Activated CD4-positive, alpha-beta memory T cell treated with anti-CD3 and anti-CD28 coated beads, Interleukin-2, amount 10 ng/mL, durations not matched to agents 7 days and 5 days (primary cell): ENCODE measurements at regions not wholly inside any gene's neighbourhood (a gene's known extent, or its start where the extent isn't known, plus 50 kb on each side); places are given as distances from the start of the nearest gene placed in this dataset.

Source experiments
- CTCF ChIA-PET: fragments of 350-600 bp; sonication (Branson Sonifier 250); formaldehyde crosslinking; loops from one replicate; lab custom pipeline; 2021; ENCODE audit warnings: antibody characterized with exemption, inconsistent platforms; lab: Charles Lee
- POLR2A ChIA-PET: fragments of 350-600 bp; sonication (Branson Sonifier 250); formaldehyde crosslinking; loops from one replicate; lab custom pipeline; 2021; ENCODE audit warnings: antibody characterized with exemption; lab: Charles Lee
- DNase-seq: peaks from one replicate; pipeline ENCODE4 v3.0.0-alpha.2; 2020
- H3K27ac Mint-ChIP-seq: one replicate; pipeline ENCODE4 v1.8.0; 2021; ENCODE audit warnings: mild to moderate bottlenecking, mixed read lengths
- H3K27me3 Mint-ChIP-seq: one replicate; pipeline ENCODE4 v1.8.0; 2021; ENCODE audit warnings: mixed read lengths
- H3K36me3 Mint-ChIP-seq: one replicate; pipeline ENCODE4 v1.8.0; 2021; ENCODE audit warnings: low read depth, mixed read lengths
- H3K4me1 Mint-ChIP-seq: one replicate; pipeline ENCODE4 v1.8.0; 2021; ENCODE audit warnings: mixed read lengths
- H3K4me3 Mint-ChIP-seq: one replicate; pipeline ENCODE4 v1.8.0; 2021; ENCODE audit warnings: mild to moderate bottlenecking, mixed read lengths
- H3K9me3 Mint-ChIP-seq: one replicate; pipeline ENCODE4 v1.8.0; 2021; ENCODE audit warnings: mixed read lengths

GRCh38 chr14:51533872-51534553 is 117.7 kb upstream of the FRMD6 start:
- no peaks in the 10 kb centered on the region for H3K36me3 Mint-ChIP-seq
- ChIA-PET POLR2A (no interaction called here), CTCF (no interaction called here)
- H3K27ac Mint-ChIP-seq, result no peak overlapping the region
- DNase-seq, result no peak
- no peaks in the 10 kb centered on the region for H3K4me1 Mint-ChIP-seq
- H3K9me3 Mint-ChIP-seq, result no peaks in the 10 kb centered on the region
- H3K27me3 Mint-ChIP-seq, result peaks cover 1% of the 10 kb centered on the region
- H3K4me3 Mint-ChIP-seq, result no peak overlapping the region

- H3K4me3 Mint-ChIP-seq, result no peak overlapping the region
- peaks cover 3% of the 10 kb centered on the region for H3K27me3 Mint-ChIP-seq
- ChIA-PET CTCF (no interaction called here), POLR2A (no interaction called here)
- no peaks in the 10 kb centered on the region for H3K9me3 Mint-ChIP-seq
- H3K27ac Mint-ChIP-seq, result no peak overlapping the region
- H3K36me3 Mint-ChIP-seq, result no peaks in the 10 kb centered on the region
- no peaks in the 10 kb centered on the region for H3K4me1 Mint-ChIP-seq
- DNase-seq, result no peak
These were observed 117.1 kb upstream of the FRMD6 start for GRCh38 chr14:51534610-51535011.

GRCh38 chr14:51535443-51536044 is 116.2 kb upstream of the FRMD6 start:
- ChIA-PET POLR2A (no interaction called here), CTCF (no interaction called here)
- H3K4me3 Mint-ChIP-seq, result no peak overlapping the region
- no peak overlapping the region for H3K27ac Mint-ChIP-seq
- no peaks in the 10 kb centered on the region for H3K36me3 Mint-ChIP-seq
- DNase-seq, result no peak
- no peaks in the 10 kb centered on the region for H3K9me3 Mint-ChIP-seq
- no peaks in the 10 kb centered on the region for H3K4me1 Mint-ChIP-seq
- H3K27me3 Mint-ChIP-seq, result peaks cover 3% of the 10 kb centered on the region

GRCh38 chr14:51538973-51539372 is 112.7 kb upstream of the FRMD6 start:
- Mint-ChIP-seq H3K4me3 (no peak overlapping the region), H3K27me3 (peaks cover 17% of the 10 kb centered on the region), H3K9me3 (no peaks in the 10 kb centered on the region), H3K4me1 (no peaks in the 10 kb centered on the region), H3K36me3 (no peaks in the 10 kb centered on the region), H3K27ac (no peak overlapping the region)
- no peak for DNase-seq
- POLR2A ChIA-PET, result no interaction called here
- CTCF ChIA-PET, result no interaction called here

- DNase-seq, result no peak
- Mint-ChIP-seq H3K27ac (no peak overlapping the region), H3K4me3 (no peak overlapping the region), H3K27me3 (peaks cover 17% of the 10 kb centered on the region), H3K36me3 (no peaks in the 10 kb centered on the region), H3K9me3 (no peaks in the 10 kb centered on the region), H3K4me1 (no peaks in the 10 kb centered on the region)
- ChIA-PET CTCF (no interaction called here), POLR2A (no interaction called here)
These were observed 112.1 kb upstream of the FRMD6 start for GRCh38 chr14:51539571-51540037.

- no peaks in the 10 kb centered on the region for H3K36me3 Mint-ChIP-seq
- CTCF ChIA-PET, result no interaction called here
- DNase-seq, result no peak
- no peaks in the 10 kb centered on the region for H3K9me3 Mint-ChIP-seq
- H3K4me1 Mint-ChIP-seq, result no peaks in the 10 kb centered on the region
- POLR2A ChIA-PET, result no interaction called here
- peaks cover 17% of the 10 kb centered on the region for H3K27me3 Mint-ChIP-seq
- H3K27ac Mint-ChIP-seq, result no peak overlapping the region
- no peak overlapping the region for H3K4me3 Mint-ChIP-seq
These were observed 111.3 kb upstream of the FRMD6 start for GRCh38 chr14:51540364-51540763.

GRCh38 chr14:51544471-51544870 is 107.2 kb upstream of the FRMD6 start:
- no peaks in the 10 kb centered on the region for H3K4me1 Mint-ChIP-seq
- H3K27me3 Mint-ChIP-seq, result peaks cover 24% of the 10 kb centered on the region
- POLR2A ChIA-PET, result no interaction called here
- no peak overlapping the region for H3K27ac Mint-ChIP-seq
- H3K36me3 Mint-ChIP-seq, result no peaks in the 10 kb centered on the region
- CTCF ChIA-PET, result no interaction called here
- no peak for DNase-seq
- H3K9me3 Mint-ChIP-seq, result no peaks in the 10 kb centered on the region
- no peak overlapping the region for H3K4me3 Mint-ChIP-seq

- Mint-ChIP-seq H3K9me3 (no peaks in the 10 kb centered on the region), H3K27me3 (peaks cover 24% of the 10 kb centered on the region), H3K27ac (no peak overlapping the region), H3K36me3 (no peaks in the 10 kb centered on the region), H3K4me1 (no peaks in the 10 kb centered on the region), H3K4me3 (no peak overlapping the region)
- ChIA-PET POLR2A (no interaction called here), CTCF (no interaction called here)
- no peak for DNase-seq
These were observed 106.8 kb upstream of the FRMD6 start for GRCh38 chr14:51544901-51545300.

- Mint-ChIP-seq H3K4me3 (no peak overlapping the region), H3K27ac (no peak overlapping the region), H3K27me3 (peaks cover 24% of the 10 kb centered on the region), H3K36me3 (no peaks in the 10 kb centered on the region), H3K9me3 (no peaks in the 10 kb centered on the region), H3K4me1 (no peaks in the 10 kb centered on the region)
- ChIA-PET CTCF (no interaction called here), POLR2A (no interaction called here)
- no peak for DNase-seq
These were observed 106.3 kb upstream of the FRMD6 start for GRCh38 chr14:51545396-51545795.

GRCh38 chr14:51546099-51546498 is 105.6 kb upstream of the FRMD6 start:
- peaks cover 27% of the 10 kb centered on the region for H3K27me3 Mint-ChIP-seq

GRCh38 chr14:51546603-51547258 is 105.0 kb upstream of the FRMD6 start:
- H3K27me3 Mint-ChIP-seq, result peaks cover 25% of the 10 kb centered on the region
- no peak overlapping the region for H3K27ac Mint-ChIP-seq
- H3K4me3 Mint-ChIP-seq, result no peak overlapping the region
- no peaks in the 10 kb centered on the region for H3K9me3 Mint-ChIP-seq
- no peaks in the 10 kb centered on the region for H3K36me3 Mint-ChIP-seq
- DNase-seq, result no peak
- CTCF ChIA-PET, result no interaction called here
- no peaks in the 10 kb centered on the region for H3K4me1 Mint-ChIP-seq
- POLR2A ChIA-PET, result no interaction called here

More at GRCh38 chr14:51546099-51546498, 105.6 kb upstream of the FRMD6 start:
- DNase-seq, result no peak
- Mint-ChIP-seq H3K36me3 (no peaks in the 10 kb centered on the region), H3K9me3 (no peaks in the 10 kb centered on the region), H3K4me3 (no peak overlapping the region), H3K4me1 (no peaks in the 10 kb centered on the region), H3K27ac (no peak overlapping the region)
- ChIA-PET POLR2A (no interaction called here), CTCF (no interaction called here)

GRCh38 chr14:51547260-51547659 is 104.5 kb upstream of the FRMD6 start:
- H3K36me3 Mint-ChIP-seq, result no peaks in the 10 kb centered on the region
- H3K27me3 Mint-ChIP-seq, result peaks cover 25% of the 10 kb centered on the region
- no peak for DNase-seq
- ChIA-PET POLR2A (no interaction called here), CTCF (no interaction called here)
- no peak overlapping the region for H3K4me3 Mint-ChIP-seq
- H3K4me1 Mint-ChIP-seq, result no peaks in the 10 kb centered on the region
- no peaks in the 10 kb centered on the region for H3K9me3 Mint-ChIP-seq
- no peak overlapping the region for H3K27ac Mint-ChIP-seq

- Mint-ChIP-seq H3K9me3 (no peaks in the 10 kb centered on the region), H3K4me1 (no peaks in the 10 kb centered on the region), H3K36me3 (no peaks in the 10 kb centered on the region), H3K4me3 (no peak overlapping the region), H3K27ac (no peak overlapping the region), H3K27me3 (peaks cover 22% of the 10 kb centered on the region)
- ChIA-PET CTCF (no interaction called here), POLR2A (no interaction called here)
- no peak for DNase-seq
These were observed 104.0 kb upstream of the FRMD6 start for GRCh38 chr14:51547701-51548100.
